ENCODE measurements at regions not wholly inside any gene's neighbourhood (a gene's known extent, or its start where the extent isn't known, plus 50 kb on each side); places are given as distances from the start of the nearest gene placed in this dataset.

- no peak for TF ChIP-seq CTCF (IDR thresholded peaks at IDR 0.05)
- TF ChIP-seq POLR2A (IDR thresholded peaks at IDR 0.05) = no peak
Observed at GRCh38 chr19:30911491-30911890, 437.7 kb downstream of the TSHZ3 start.

Data from adrenal gland (tissue), 5 donors.